GM12864 (cell line): ENCODE measurements at regions not wholly inside any gene's neighbourhood (a gene's known extent, or its start where the extent isn't known, plus 50 kb on each side); places are given as distances from the start of the nearest gene placed in this dataset.
A peak's percentile ranks its signal among the peaks of the same experiment; 100 is the strongest.

Experiments used
- DNase-seq: peaks from one replicate; pipeline ENCODE4 v3.0.0-alpha.2; 2011; ENCODE audit warnings: low read depth
- H3K4me3 ChIP-seq: 2 replicates; pipeline ENCODE4 v1.5.1; 2011; ENCODE audit warnings: mild to moderate bottlenecking, low read depth, low read length, control low read depth
- TF ChIP-seq, protein P1 (sequence below): IDR thresholded peaks from 2 replicates; pipeline ENCODE4 v1.5.1; 2011; ENCODE audit warnings: low read depth, mild to moderate bottlenecking, moderate library complexity, low read length, control low read depth, inconsistent platforms; ENCODE audit errors: missing control alignments

DNA sequence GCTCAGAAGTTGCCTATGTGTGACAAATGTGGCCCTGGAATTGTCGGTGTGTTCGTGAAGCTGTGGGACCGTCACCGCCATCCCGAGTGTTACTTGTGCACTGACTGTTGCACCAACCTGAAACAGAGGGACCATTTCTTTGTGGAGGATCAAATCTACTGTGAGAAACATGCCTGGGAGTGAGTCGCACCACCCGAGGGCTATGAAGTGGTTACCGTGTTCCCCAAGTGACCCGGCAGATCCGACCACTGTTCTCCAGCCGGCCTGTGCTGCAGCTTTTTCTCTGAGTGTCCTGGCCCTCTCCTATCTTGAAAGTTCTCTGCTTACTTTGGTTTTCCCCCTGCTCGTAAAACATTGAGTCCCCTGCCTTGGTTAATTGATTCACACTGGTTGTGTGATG is 65.3 kb downstream of the VCPKMT start:
- no peak overlapping the region for H3K4me3 ChIP-seq
- TF ChIP-seq, protein P1, sequence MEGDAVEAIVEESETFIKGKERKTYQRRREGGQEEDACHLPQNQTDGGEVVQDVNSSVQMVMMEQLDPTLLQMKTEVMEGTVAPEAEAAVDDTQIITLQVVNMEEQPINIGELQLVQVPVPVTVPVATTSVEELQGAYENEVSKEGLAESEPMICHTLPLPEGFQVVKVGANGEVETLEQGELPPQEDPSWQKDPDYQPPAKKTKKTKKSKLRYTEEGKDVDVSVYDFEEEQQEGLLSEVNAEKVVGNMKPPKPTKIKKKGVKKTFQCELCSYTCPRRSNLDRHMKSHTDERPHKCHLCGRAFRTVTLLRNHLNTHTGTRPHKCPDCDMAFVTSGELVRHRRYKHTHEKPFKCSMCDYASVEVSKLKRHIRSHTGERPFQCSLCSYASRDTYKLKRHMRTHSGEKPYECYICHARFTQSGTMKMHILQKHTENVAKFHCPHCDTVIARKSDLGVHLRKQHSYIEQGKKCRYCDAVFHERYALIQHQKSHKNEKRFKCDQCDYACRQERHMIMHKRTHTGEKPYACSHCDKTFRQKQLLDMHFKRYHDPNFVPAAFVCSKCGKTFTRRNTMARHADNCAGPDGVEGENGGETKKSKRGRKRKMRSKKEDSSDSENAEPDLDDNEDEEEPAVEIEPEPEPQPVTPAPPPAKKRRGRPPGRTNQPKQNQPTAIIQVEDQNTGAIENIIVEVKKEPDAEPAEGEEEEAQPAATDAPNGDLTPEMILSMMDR: no peak
- DNase-seq: no peak

DNA sequence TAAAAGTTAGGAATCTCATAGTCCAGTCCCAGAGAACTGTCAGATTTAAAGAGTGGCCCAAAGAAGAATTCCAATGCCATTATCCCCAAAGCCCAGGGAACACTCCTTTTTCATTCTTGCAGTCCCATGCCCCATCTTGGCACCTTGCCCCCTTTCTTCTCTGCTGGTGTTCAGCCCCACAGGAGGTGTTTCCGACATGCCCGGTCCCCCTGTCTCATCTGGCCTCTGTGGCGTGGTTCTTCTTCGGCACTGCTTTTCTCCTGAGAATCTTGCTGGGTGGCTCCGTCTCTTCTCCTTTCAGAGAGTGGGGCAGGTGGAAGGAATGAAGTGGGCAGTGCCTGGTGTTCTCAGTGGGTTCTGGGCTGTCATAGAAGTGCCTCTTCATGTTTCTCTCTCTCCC is 64.7 kb downstream of the VCPKMT start:
- no peak overlapping the region for H3K4me3 ChIP-seq
- DNase-seq: no peak
- TF ChIP-seq, protein P1: no peak

DNA sequence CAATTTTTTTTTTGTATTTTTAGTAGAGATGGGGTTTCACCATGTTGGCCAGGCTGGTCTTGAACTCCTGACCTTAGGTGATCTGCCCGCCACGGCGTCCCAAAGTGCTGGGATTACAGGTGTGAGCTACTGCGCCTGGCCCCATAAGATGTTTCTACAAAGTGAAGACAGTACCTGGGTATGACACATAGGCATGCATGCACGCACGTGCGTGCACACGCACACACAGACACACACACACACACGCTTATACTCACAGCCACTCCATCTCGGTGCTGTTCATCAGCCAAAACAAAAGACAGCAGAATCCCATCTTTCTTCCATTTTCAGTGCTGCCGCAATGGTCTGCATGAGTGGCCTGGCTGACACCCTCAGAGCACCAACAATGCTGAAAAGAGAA is 63.9 kb downstream of the VCPKMT start:
- TF ChIP-seq, protein P1: no peak
- DNase-seq: no peak
- no peak overlapping the region for H3K4me3 ChIP-seq

DNA sequence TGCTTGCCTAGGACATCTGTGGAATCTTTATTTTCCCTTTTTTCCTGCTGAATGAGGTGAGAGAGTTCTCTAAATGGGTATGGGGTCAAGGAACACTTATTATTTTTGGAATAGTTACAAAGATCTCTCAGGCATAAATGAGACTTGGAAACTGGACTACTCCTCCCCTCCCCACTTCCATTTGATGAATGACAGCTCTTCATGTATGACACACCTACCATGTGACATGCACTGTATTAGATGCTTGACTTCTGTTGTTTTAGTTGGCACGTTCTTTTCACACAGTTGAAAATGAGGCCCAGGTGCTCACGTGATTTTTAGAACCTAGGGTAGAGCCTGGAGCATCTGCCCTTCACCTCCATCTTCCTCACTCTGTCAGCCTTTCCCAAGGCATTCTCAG is 62.4 kb downstream of the VCPKMT start:
- DNase-seq: no peak
- TF ChIP-seq, protein P1: no peak
- H3K4me3 ChIP-seq: no peak overlapping the region

DNA sequence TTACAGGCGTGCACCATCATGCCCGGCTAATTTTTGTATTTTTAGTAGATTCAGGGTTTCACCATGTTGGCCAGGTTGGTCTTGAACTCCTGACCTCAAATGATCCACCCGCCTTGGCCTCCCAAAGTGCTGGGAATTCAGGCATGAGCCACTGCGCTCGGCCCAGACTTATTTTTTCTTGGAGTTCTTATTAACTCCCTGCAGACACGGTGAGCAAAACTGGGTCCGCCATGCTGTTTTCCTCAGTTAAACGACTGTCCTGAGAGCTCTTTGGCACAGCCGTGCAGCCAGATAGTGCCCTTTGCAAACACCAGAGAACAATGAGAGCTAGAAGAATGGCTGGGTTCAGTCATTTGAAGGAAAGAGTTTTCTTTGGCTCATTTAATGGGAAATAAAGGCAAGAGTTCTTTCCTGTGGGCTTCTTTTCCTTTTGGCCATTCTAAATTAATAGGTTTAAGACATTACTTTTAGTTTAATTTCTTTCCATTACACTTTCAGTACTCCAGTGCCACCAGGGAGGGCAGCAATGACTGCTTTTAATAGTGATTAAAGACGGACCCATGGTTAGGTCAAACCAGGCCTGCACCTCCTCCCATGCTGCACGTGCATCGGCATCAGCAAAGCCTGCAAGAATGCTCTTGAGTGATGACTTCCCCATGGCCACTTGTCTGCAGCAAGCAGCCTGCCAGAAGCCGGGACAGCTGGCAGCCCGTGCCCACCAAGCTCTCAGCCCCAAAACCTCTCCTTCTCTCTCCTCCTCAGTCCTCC is 60.7 kb downstream of the VCPKMT start:
- no peak overlapping the region for H3K4me3 ChIP-seq
- TF ChIP-seq, protein P1: peak; percentile 18
- DNase-seq: no peak

DNA sequence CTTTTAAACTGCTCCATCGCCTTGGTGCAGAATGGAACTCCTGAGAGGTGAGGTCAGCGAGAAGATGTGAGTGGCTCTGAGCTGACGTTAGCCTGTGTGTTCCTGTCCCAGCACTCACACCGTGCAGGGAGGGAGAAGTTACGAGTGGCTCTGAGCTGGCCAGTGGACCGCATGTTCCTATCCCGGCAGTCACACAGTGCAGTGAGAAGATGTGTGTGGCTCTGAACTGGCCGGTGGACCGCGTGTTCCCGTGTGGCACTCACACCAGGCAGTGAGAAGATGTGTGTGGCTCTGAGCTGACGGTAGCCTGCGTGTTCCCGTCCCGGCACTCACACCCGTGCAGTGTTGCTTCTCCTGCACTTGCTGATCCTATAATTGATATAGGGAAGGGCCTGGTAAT is 59.9 kb downstream of the VCPKMT start:
- DNase-seq: no peak
- TF ChIP-seq, protein P1: no peak
- no peak overlapping the region for H3K4me3 ChIP-seq

DNA sequence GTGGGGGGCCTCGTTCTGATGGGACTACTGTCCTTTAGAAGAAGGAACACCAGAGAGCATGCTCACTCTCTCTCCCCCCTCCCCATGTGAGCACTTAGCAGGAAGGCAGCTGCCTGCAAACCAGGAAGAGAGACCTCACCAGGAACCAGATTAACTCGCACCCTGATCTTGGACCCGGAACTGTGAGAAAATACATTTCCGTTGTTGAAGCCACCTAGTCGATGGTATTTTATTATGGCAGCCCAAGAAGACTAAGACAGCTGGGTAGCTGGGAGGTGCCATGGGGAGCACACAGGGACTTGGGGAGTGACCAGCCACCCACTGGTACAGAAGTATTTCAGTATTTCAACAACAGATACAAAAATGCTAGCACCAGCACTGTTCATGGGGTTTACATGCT is 59.0 kb downstream of the VCPKMT start:
- H3K4me3 ChIP-seq: no peak overlapping the region
- no peak for DNase-seq
- TF ChIP-seq, protein P1: no peak
